ENCODE measurements at regions not wholly inside any gene's neighbourhood (a gene's known extent, or its start where the extent isn't known, plus 50 kb on each side); places are given as distances from the start of the nearest gene placed in this dataset.
"Not testable (repeated sequence)": the region's sequence is repeated elsewhere in the genome, so short reads cannot be mapped to it uniquely, and the experiment has no call there.

GRCh38 chr4:103400405-103400804, 202.3 kb upstream of the CENPE start:
- Mint-ChIP-seq H3K27me3 (ENCODE audit: low read depth) (no peaks in the 10 kb centered on the region), H3K4me3 (no peak overlapping the region), H3K27ac (no peak overlapping the region)

GRCh38 chr4:103397541-103397940, 199.4 kb upstream of the CENPE start:
- peaks cover 2% of the 10 kb centered on the region for H3K4me1 Mint-ChIP-seq
- no peaks in the 10 kb centered on the region for H3K9me3 Mint-ChIP-seq
- H3K36me3 Mint-ChIP-seq = no peaks in the 10 kb centered on the region
- H3K27me3 Mint-ChIP-seq (ENCODE audit: low read depth) = no peaks in the 10 kb centered on the region
- H3K27ac Mint-ChIP-seq = no peak overlapping the region
- DNase-seq (ENCODE audit: low spot score in 2 of 2, unreplicated experiment in 2 of 2) = no peak
- TF ChIP-seq, protein P1, sequence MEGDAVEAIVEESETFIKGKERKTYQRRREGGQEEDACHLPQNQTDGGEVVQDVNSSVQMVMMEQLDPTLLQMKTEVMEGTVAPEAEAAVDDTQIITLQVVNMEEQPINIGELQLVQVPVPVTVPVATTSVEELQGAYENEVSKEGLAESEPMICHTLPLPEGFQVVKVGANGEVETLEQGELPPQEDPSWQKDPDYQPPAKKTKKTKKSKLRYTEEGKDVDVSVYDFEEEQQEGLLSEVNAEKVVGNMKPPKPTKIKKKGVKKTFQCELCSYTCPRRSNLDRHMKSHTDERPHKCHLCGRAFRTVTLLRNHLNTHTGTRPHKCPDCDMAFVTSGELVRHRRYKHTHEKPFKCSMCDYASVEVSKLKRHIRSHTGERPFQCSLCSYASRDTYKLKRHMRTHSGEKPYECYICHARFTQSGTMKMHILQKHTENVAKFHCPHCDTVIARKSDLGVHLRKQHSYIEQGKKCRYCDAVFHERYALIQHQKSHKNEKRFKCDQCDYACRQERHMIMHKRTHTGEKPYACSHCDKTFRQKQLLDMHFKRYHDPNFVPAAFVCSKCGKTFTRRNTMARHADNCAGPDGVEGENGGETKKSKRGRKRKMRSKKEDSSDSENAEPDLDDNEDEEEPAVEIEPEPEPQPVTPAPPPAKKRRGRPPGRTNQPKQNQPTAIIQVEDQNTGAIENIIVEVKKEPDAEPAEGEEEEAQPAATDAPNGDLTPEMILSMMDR (IDR thresholded peaks at IDR 0.05; ENCODE audit: unreplicated experiment) = no peak
- no peak overlapping the region for H3K4me3 Mint-ChIP-seq

More at GRCh38 chr4:103400405-103400804, 202.3 kb upstream of the CENPE start:
- H3K4me1 Mint-ChIP-seq = peaks cover 2% of the 10 kb centered on the region
- H3K9me3 Mint-ChIP-seq = no peaks in the 10 kb centered on the region
- no peak for DNase-seq (ENCODE audit: low spot score in 2 of 2, unreplicated experiment in 2 of 2)
- no peaks in the 10 kb centered on the region for H3K36me3 Mint-ChIP-seq
- TF ChIP-seq, protein P1 (IDR thresholded peaks at IDR 0.05; ENCODE audit: unreplicated experiment) = no peak

- not testable (repeated sequence) for H3K27ac Mint-ChIP-seq; H3K27me3 Mint-ChIP-seq (ENCODE audit: low read depth); DNase-seq (ENCODE audit: low spot score in 2 of 2, unreplicated experiment in 2 of 2); H3K4me3 Mint-ChIP-seq; H3K36me3 Mint-ChIP-seq; H3K4me1 Mint-ChIP-seq
- peaks cover 39% of the 10 kb centered on the region for H3K9me3 Mint-ChIP-seq
Measured at GRCh38 chr4:103387508-103388011, 189.4 kb upstream of the CENPE start.

GRCh38 chr4:103385565-103385964, 187.4 kb upstream of the CENPE start:
- H3K27ac Mint-ChIP-seq; DNase-seq (ENCODE audit: low spot score in 2 of 2, unreplicated experiment in 2 of 2); H3K4me3 Mint-ChIP-seq; H3K4me1 Mint-ChIP-seq; H3K36me3 Mint-ChIP-seq; H3K27me3 Mint-ChIP-seq (ENCODE audit: low read depth): not testable (repeated sequence)
- peaks cover 53% of the 10 kb centered on the region for H3K9me3 Mint-ChIP-seq

GRCh38 chr4:103375278-103375677, 177.1 kb upstream of the CENPE start:
- peaks cover 7% of the 10 kb centered on the region for H3K9me3 Mint-ChIP-seq
- H3K27ac Mint-ChIP-seq = no peak overlapping the region
- no peak for DNase-seq (ENCODE audit: low spot score in 2 of 2, unreplicated experiment in 2 of 2)
- TF ChIP-seq, protein P1 (IDR thresholded peaks at IDR 0.05; ENCODE audit: unreplicated experiment) = no peak
- H3K36me3 Mint-ChIP-seq = no peaks in the 10 kb centered on the region
- no peaks in the 10 kb centered on the region for H3K4me1 Mint-ChIP-seq
- H3K4me3 Mint-ChIP-seq = no peak overlapping the region
- H3K27me3 Mint-ChIP-seq (ENCODE audit: low read depth) = no peaks in the 10 kb centered on the region

GRCh38 chr4:103374758-103375157, 176.6 kb upstream of the CENPE start:
- DNase-seq (ENCODE audit: low spot score in 2 of 2, unreplicated experiment in 2 of 2) = no peak

More at GRCh38 chr4:103374758-103375157, 176.6 kb upstream of the CENPE start:
- Mint-ChIP-seq H3K27me3 (ENCODE audit: low read depth) (no peaks in the 10 kb centered on the region), H3K27ac (no peak overlapping the region), H3K4me3 (no peak overlapping the region), H3K9me3 (peaks cover 1% of the 10 kb centered on the region), H3K4me1 (no peaks in the 10 kb centered on the region), H3K36me3 (no peaks in the 10 kb centered on the region)
- TF ChIP-seq, protein P1 (IDR thresholded peaks at IDR 0.05; ENCODE audit: unreplicated experiment) = no peak

Data from mesothelial cell of epicardium (in vitro differentiated cells).